ENCODE measurements at regions not wholly inside any gene's neighbourhood (a gene's known extent, or its start where the extent isn't known, plus 50 kb on each side); places are given as distances from the start of the nearest gene placed in this dataset.
"Not testable (repeated sequence)": the region's sequence is repeated elsewhere in the genome, so short reads cannot be mapped to it uniquely, and the experiment has no call there.

GRCh38 chr5:172528440-172528839, 74.1 kb upstream of the SH3PXD2B start:
- DNase-seq (ENCODE audit: low read depth): no peak

GRCh38 chr5:172527559-172527958, 73.2 kb upstream of the SH3PXD2B start:
- DNase-seq (ENCODE audit: low read depth): no peak

- no peak for DNase-seq (ENCODE audit: low read depth)
Measured at GRCh38 chr5:172525996-172526360, 71.7 kb upstream of the SH3PXD2B start.

- no peak for DNase-seq (ENCODE audit: low read depth)
Measured at GRCh38 chr5:172525307-172525995, 71.1 kb upstream of the SH3PXD2B start.

GRCh38 chr5:172524573-172525021, 70.3 kb upstream of the SH3PXD2B start:
- no peak for DNase-seq (ENCODE audit: low read depth)

- no peak for DNase-seq (ENCODE audit: low read depth)
Measured at GRCh38 chr5:172523146-172523745, 68.9 kb upstream of the SH3PXD2B start.

- no peak for DNase-seq (ENCODE audit: low read depth)
Measured at GRCh38 chr5:172521338-172521932, 67.1 kb upstream of the SH3PXD2B start.

- no peak for DNase-seq (ENCODE audit: low read depth)
Measured at GRCh38 chr5:172511952-172512351, 57.6 kb upstream of the SH3PXD2B start.

GRCh38 chr5:172509405-172509781, 55.1 kb upstream of the SH3PXD2B start:
- no peak for DNase-seq (ENCODE audit: low read depth)

GRCh38 chr5:172508471-172509404, 54.4 kb upstream of the SH3PXD2B start:
- no peak for DNase-seq (ENCODE audit: low read depth)

GRCh38 chr5:172507485-172507884, 53.2 kb upstream of the SH3PXD2B start:
- DNase-seq (ENCODE audit: low read depth): not testable (repeated sequence)

- DNase-seq (ENCODE audit: low read depth): no peak
Measured at GRCh38 chr5:172506921-172507320, 52.6 kb upstream of the SH3PXD2B start.

- DNase-seq (ENCODE audit: low read depth): no peak
Measured at GRCh38 chr5:172506251-172506650, 51.9 kb upstream of the SH3PXD2B start.

- no peak for DNase-seq (ENCODE audit: low read depth)
Measured at GRCh38 chr5:172505845-172506244, 51.5 kb upstream of the SH3PXD2B start.

GRCh38 chr5:172505403-172505759, 51.1 kb upstream of the SH3PXD2B start:
- no peak for DNase-seq (ENCODE audit: low read depth)

GRCh38 chr5:172504701-172505402, 50.5 kb upstream of the SH3PXD2B start:
- DNase-seq (ENCODE audit: low read depth): no peak

GRCh38 chr5:172503925-172504700, 49.8 kb upstream of the SH3PXD2B start:
- no peak for DNase-seq (ENCODE audit: low read depth)

Data from GM04504 (cell line).